Lower lobe of right lung (tissue), 2 donors: ENCODE measurements at regions not wholly inside any gene's neighbourhood (a gene's known extent, or its start where the extent isn't known, plus 50 kb on each side); places are given as distances from the start of the nearest gene placed in this dataset.

Experiments used
- ATAC-seq, 2 donors: fragments of 200-7000 bp; cut with Tn5 transposase; one replicate each; pipeline ENCODE4 v1.9.1; 2020 to 2022; ENCODE audit warnings: mild to moderate bottlenecking in 2 of 2, moderate library complexity in 2 of 2
- DNase-seq: peaks from one replicate; pipeline ENCODE4 v3.0.0-alpha.2; 2020
- H3K27ac ChIP-seq: fragments of 200-600 bp; one replicate; pipeline ENCODE4 v1.8.0; 2022
- H3K27me3 ChIP-seq: fragments of 200-600 bp; one replicate; pipeline ENCODE4 v1.8.0; 2022; ENCODE audit warnings: low read depth
- H3K36me3 ChIP-seq: fragments of 200-600 bp; one replicate; pipeline ENCODE4 v1.8.0; 2022; ENCODE audit warnings: mild to moderate bottlenecking
- H3K4me1 ChIP-seq: fragments of 200-600 bp; one replicate; pipeline ENCODE4 v1.8.0; 2022
- H3K4me3 ChIP-seq: fragments of 200-600 bp; one replicate; pipeline ENCODE4 v1.8.0; 2022; ENCODE audit warnings: mild to moderate bottlenecking
- H3K9me3 ChIP-seq: fragments of 200-600 bp; one replicate; pipeline ENCODE4 v1.8.0; 2022
- intact Hi-C: fragments of 100-400 bp; cut with DNase I; formaldehyde crosslinking; loops from one replicate; pipeline ENCODE4 v1.11.0; 2022
- TF ChIP-seq, protein P1 (sequence below): fragments of 200-600 bp; IDR thresholded peaks from one replicate; pipeline ENCODE4 v1.8.0; 2022; ENCODE audit warnings: antibody characterized with exemption, mild to moderate bottlenecking
- donor health status: DM: no; HTN: yes; CAD: no; lungs with severe emphysema.

- no peak overlapping the region for H3K4me3 ChIP-seq
- intact Hi-C loops: no loop called here
- TF ChIP-seq, protein P1, sequence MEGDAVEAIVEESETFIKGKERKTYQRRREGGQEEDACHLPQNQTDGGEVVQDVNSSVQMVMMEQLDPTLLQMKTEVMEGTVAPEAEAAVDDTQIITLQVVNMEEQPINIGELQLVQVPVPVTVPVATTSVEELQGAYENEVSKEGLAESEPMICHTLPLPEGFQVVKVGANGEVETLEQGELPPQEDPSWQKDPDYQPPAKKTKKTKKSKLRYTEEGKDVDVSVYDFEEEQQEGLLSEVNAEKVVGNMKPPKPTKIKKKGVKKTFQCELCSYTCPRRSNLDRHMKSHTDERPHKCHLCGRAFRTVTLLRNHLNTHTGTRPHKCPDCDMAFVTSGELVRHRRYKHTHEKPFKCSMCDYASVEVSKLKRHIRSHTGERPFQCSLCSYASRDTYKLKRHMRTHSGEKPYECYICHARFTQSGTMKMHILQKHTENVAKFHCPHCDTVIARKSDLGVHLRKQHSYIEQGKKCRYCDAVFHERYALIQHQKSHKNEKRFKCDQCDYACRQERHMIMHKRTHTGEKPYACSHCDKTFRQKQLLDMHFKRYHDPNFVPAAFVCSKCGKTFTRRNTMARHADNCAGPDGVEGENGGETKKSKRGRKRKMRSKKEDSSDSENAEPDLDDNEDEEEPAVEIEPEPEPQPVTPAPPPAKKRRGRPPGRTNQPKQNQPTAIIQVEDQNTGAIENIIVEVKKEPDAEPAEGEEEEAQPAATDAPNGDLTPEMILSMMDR: no peak
Measured at GRCh38 chr2:64716569-64716968, 62.9 kb upstream of the SERTAD2 start.

DNA sequence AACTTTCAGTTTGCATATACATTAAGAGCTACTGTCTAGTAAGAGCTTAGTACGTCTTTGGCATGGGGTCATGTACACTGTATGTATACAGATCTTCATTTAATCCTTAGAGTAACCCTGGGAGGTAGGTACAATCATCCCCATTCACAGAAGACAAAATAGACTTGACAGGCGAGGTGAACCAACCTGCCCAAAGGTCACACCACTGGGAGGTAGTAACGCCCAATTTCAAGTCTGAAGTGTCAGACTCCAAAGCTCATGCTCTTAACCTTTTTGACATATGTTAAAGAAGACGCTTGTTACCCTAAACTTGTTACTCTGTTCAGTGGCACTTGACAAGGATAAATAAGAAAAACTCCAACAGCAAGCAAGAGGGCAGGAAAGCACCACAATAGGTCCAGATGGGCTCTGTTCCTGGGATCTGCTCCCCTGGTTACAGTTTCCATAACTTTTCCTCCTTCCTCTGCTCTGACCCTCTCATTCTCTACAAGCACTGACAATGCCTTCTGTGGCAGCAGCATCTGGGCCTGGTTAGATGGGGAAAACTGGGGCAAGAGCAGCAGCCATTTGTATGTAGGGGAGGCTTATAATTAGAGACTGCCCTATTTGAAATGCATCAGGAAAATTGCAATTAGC is 64.7 kb upstream of the SERTAD2 start:
- intact Hi-C loops: no loop called here
- Histone ChIP-seq H3K4me3 (no peak overlapping the region), H3K9me3 (no peaks in the 10 kb centered on the region), H3K4me1 (no peaks in the 10 kb centered on the region), H3K27ac (no peak overlapping the region), H3K36me3 (no peaks in the 10 kb centered on the region), H3K27me3 (no peaks in the 10 kb centered on the region)
- DNase-seq: no peak
- TF ChIP-seq, protein P1: no peak
- ATAC-seq: no peak

More at GRCh38 chr2:64716569-64716968, 62.9 kb upstream of the SERTAD2 start:
- no peak for DNase-seq
- Histone ChIP-seq H3K4me1 (no peaks in the 10 kb centered on the region), H3K9me3 (no peaks in the 10 kb centered on the region), H3K36me3 (no peaks in the 10 kb centered on the region), H3K27me3 (no peaks in the 10 kb centered on the region), H3K27ac (no peak overlapping the region)
- no peak for ATAC-seq

DNA sequence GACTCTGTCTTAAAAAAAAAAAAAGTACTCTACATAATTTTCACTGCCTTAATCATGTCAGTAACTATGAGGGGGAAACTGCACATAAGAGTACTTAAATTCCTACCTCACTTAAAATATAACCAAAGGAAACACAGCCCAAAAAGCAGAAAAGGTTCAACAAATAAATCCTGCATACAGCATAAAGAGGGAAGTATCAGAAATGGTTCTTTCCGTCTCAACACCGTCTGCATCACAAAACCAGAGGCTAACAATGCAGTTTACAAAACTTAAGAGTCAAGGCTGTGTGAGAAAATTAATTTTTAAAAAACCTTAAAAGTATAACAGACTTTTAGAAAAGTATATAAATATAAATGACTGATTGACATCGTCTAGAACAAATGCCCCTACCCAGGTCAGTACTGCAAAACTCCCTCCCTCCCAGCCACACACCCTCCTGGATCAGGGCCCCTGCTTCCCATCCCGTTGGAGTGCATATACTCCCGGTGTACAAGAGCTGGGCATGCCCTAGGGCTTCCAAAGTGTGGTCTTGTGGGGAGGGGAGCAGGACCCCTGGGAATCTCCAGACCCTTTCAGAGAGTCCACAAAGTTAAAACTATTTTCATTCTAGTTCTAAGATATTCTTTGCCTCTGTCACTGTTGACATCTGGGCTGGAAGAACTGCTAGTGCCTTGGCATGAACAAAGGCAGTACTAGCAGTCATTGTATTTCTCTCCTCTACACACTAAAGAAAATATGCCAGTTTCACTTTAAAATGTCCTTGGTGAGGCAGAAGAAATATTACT is 67.0 kb upstream of the SERTAD2 start:
- peak; percentile 32 to 41 for ATAC-seq
- Histone ChIP-seq H3K4me3 (no peak overlapping the region), H3K27ac (no peak overlapping the region), H3K4me1 (no peaks in the 10 kb centered on the region), H3K9me3 (no peaks in the 10 kb centered on the region), H3K36me3 (no peaks in the 10 kb centered on the region), H3K27me3 (no peaks in the 10 kb centered on the region)
- intact Hi-C loops: no loop called here
- TF ChIP-seq, protein P1: no peak
- DNase-seq: no peak

GRCh38 chr2:64721320-64721623 is 67.6 kb upstream of the SERTAD2 start:
- Histone ChIP-seq H3K4me3 (no peak overlapping the region), H3K27ac (no peak overlapping the region), H3K36me3 (no peaks in the 10 kb centered on the region), H3K4me1 (peaks cover 4% of the 10 kb centered on the region), H3K27me3 (no peaks in the 10 kb centered on the region), H3K9me3 (no peaks in the 10 kb centered on the region)
- TF ChIP-seq, protein P1: no peak
- ATAC-seq: no peak
- intact Hi-C loops: no loop called here
- DNase-seq: no peak

DNA sequence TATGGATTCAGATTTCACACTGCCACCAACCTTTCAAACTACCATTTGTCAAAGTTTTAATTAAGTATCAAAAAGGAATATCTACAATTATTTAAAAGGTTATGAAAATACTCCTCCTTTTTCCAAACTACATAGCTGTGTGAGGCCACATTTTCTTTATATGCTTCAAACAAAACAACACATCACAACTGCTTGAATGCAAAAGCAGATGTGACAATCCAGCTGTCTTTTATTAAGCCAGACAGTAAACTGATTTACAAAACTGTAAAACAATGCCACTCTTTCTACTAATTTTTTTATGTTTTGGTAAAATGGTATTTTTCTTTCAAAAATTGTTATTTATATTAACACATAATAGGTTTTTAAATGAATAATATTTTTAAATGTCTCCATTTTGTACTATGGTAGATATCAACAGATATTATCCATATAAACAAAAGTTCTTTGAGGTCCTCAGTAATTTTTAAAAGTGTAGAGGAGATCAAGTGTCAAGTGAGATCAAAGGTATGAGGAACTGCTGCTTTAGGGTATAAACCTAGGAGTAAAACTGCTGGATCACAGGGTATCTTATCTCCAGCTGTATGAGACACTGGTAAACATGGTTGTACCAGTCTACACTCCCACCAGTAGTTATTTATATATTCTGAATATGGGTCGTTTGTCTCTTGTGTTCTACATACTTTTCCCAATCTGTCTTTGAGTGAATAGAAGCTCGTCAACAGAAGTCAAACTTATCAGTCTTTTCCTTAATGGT is 68.8 kb upstream of the SERTAD2 start:
- Histone ChIP-seq H3K27ac (no peak overlapping the region), H3K4me1 (peaks cover 15% of the 10 kb centered on the region), H3K36me3 (no peaks in the 10 kb centered on the region), H3K9me3 (no peaks in the 10 kb centered on the region), H3K4me3 (no peak overlapping the region), H3K27me3 (no peaks in the 10 kb centered on the region)
- intact Hi-C loops: no loop called here
- ATAC-seq (no peak), DNase-seq (no peak)
- TF ChIP-seq, protein P1: no peak
